Activated CD4-positive, alpha-beta T cell treated with anti-CD3 and anti-CD28 coated beads, Interleukin-2, amount 50 U/mL, for 24 hours (primary cell): ENCODE measurements at regions not wholly inside any gene's neighbourhood (a gene's known extent, or its start where the extent isn't known, plus 50 kb on each side); places are given as distances from the start of the nearest gene placed in this dataset.
A peak's percentile ranks its signal among the peaks of the same experiment; 100 is the strongest.

ENCODE experiments used
- DNase-seq, 2 donors: peaks; one replicate each; pipeline ENCODE4 v3.0.0-alpha.2; 2020; ENCODE audit warnings: low read depth in 1 of 2, low spot score in 1 of 2

- no peak for DNase-seq
Measured at GRCh38 chr5:158079097-158079496, 220.2 kb upstream of the CLINT1 start.

- DNase-seq = peak; percentile 1 to 23
Measured at GRCh38 chr5:158074992-158075769, 216.2 kb upstream of the CLINT1 start.

- DNase-seq = no peak
Measured at GRCh38 chr5:158074597-158074991, 215.6 kb upstream of the CLINT1 start.

- DNase-seq = no peak
Measured at GRCh38 chr5:158070859-158071258, 211.9 kb upstream of the CLINT1 start.

GRCh38 chr5:158069838-158070237 is 210.9 kb upstream of the CLINT1 start:
- no peak for DNase-seq

- DNase-seq = no peak
Measured at GRCh38 chr5:158068964-158069363, 210.0 kb upstream of the CLINT1 start.

GRCh38 chr5:158066076-158066475 is 207.1 kb upstream of the CLINT1 start:
- DNase-seq = no peak

GRCh38 chr5:158064334-158065123 is 205.6 kb upstream of the CLINT1 start:
- no peak for DNase-seq

GRCh38 chr5:158063052-158063451 is 204.1 kb upstream of the CLINT1 start:
- no peak for DNase-seq

GRCh38 chr5:158061451-158061850 is 202.5 kb upstream of the CLINT1 start:
- DNase-seq = no peak

GRCh38 chr5:158060212-158060611 is 201.3 kb upstream of the CLINT1 start:
- no peak for DNase-seq

- DNase-seq = no peak
Measured at GRCh38 chr5:158058208-158059120, 199.5 kb upstream of the CLINT1 start.

GRCh38 chr5:158056130-158056825 is 197.3 kb upstream of the CLINT1 start:
- DNase-seq = no peak

- no peak for DNase-seq
Measured at GRCh38 chr5:158055111-158055501, 196.2 kb upstream of the CLINT1 start.

- no peak for DNase-seq
Measured at GRCh38 chr5:158054223-158055110, 195.5 kb upstream of the CLINT1 start.

- no peak for DNase-seq
Measured at GRCh38 chr5:158051036-158051435, 192.1 kb upstream of the CLINT1 start.

- no peak for DNase-seq
Measured at GRCh38 chr5:158050421-158050820, 191.5 kb upstream of the CLINT1 start.

GRCh38 chr5:158049459-158049858 is 190.5 kb upstream of the CLINT1 start:
- no peak for DNase-seq

GRCh38 chr5:158045696-158046095 is 186.8 kb upstream of the CLINT1 start:
- DNase-seq = no peak

GRCh38 chr5:158039911-158040347 is 181.0 kb upstream of the CLINT1 start:
- no peak for DNase-seq
